ENCODE measurements at regions not wholly inside any gene's neighbourhood (a gene's known extent, or its start where the extent isn't known, plus 50 kb on each side); places are given as distances from the start of the nearest gene placed in this dataset.
"Not testable (repeated sequence)": the region's sequence is repeated elsewhere in the genome, so short reads cannot be mapped to it uniquely, and the experiment has no call there.

- CTCF ChIA-PET (ENCODE audit: unreplicated experiment) = no interaction called here
Measured at GRCh38 chr14:89095036-89095435, 270.6 kb downstream of the TTC8 start.

GRCh38 chr14:89096946-89097345, 272.5 kb downstream of the TTC8 start:
- Histone ChIP-seq H3K9me2 (ENCODE audit: insufficient read depth, low read length) (no peaks in the 10 kb centered on the region), H3K36me3 (ENCODE audit: insufficient read depth, low read length) (no peaks in the 10 kb centered on the region), H3K4me3 (ENCODE audit: low read depth, low read length, poor library complexity, severe bottlenecking) (no peak overlapping the region), H3K79me2 (ENCODE audit: insufficient read depth, low read depth, low read length) (no peaks in the 10 kb centered on the region), H4K20me1 (ENCODE audit: insufficient read depth, low read length) (no peaks in the 10 kb centered on the region), H2AFZ (ENCODE audit: low read length) (no peak overlapping the region), H3K9me3 (ENCODE audit: low read length) (no peaks in the 10 kb centered on the region), H3K4me2 (ENCODE audit: low read length) (no peak overlapping the region), H3K4me1 (ENCODE audit: insufficient read depth, low read length, poor library complexity, severe bottlenecking) (no peaks in the 10 kb centered on the region), H3K27ac (ENCODE audit: low read depth, low read length, poor library complexity, severe bottlenecking) (no peak overlapping the region)
- CTCF ChIA-PET (ENCODE audit: unreplicated experiment) = interaction anchor here (0.5 kb wide), 1 partner anchor 85 kb away, joined by 3 read pairs; no protein-coding TSS in a partner anchor
- TF ChIP-seq EZH2phosphoT487 (IDR thresholded peaks at IDR 0.05; ENCODE audit: borderline replicate concordance, low read depth, low read length) (no peak), CTCF (conservative IDR thresholded peaks at IDR 0.05; ENCODE audit: low read length) (no peak)
- no peak for DNase-seq (ENCODE audit: low spot score)
- POLR2A ChIA-PET = no interaction called here
- BruUV-seq (replicated peaks) = no TSS peak
- intact Hi-C loops (cut with micrococcal nuclease; ENCODE audit: unreplicated experiment) = no loop called here

More at GRCh38 chr14:89095036-89095435, 270.6 kb downstream of the TTC8 start:
- H4K20me1 ChIP-seq (ENCODE audit: insufficient read depth, low read length) = no peaks in the 10 kb centered on the region
- H3K4me2 ChIP-seq (ENCODE audit: low read length) = no peak overlapping the region
- no peak overlapping the region for H2AFZ ChIP-seq (ENCODE audit: low read length)
- no peak overlapping the region for H3K27ac ChIP-seq (ENCODE audit: low read depth, low read length, poor library complexity, severe bottlenecking)
- TF ChIP-seq EZH2phosphoT487 (IDR thresholded peaks at IDR 0.05; ENCODE audit: borderline replicate concordance, low read depth, low read length) = no peak
- TF ChIP-seq CTCF (conservative IDR thresholded peaks at IDR 0.05; ENCODE audit: low read length) = no peak
- H3K4me1 ChIP-seq (ENCODE audit: insufficient read depth, low read length, poor library complexity, severe bottlenecking) = no peaks in the 10 kb centered on the region
- BruUV-seq (replicated peaks) = no TSS peak
- DNase-seq (ENCODE audit: low spot score) = no peak
- POLR2A ChIA-PET = interaction anchor here (0.6 kb wide), 2 partner anchors 357 to 872 kb away, joined by 3 to 4 read pairs; no protein-coding TSS in a partner anchor
- H3K4me3 ChIP-seq (ENCODE audit: low read depth, low read length, poor library complexity, severe bottlenecking) = no peak overlapping the region
- no peaks in the 10 kb centered on the region for H3K9me2 ChIP-seq (ENCODE audit: insufficient read depth, low read length)
- intact Hi-C loops (cut with micrococcal nuclease; ENCODE audit: unreplicated experiment) = no loop called here
- no peaks in the 10 kb centered on the region for H3K9me3 ChIP-seq (ENCODE audit: low read length)
- H3K79me2 ChIP-seq (ENCODE audit: insufficient read depth, low read depth, low read length) = no peaks in the 10 kb centered on the region
- H3K36me3 ChIP-seq (ENCODE audit: insufficient read depth, low read length) = no peaks in the 10 kb centered on the region

GRCh38 chr14:89098254-89098653, 273.8 kb downstream of the TTC8 start:
- CTCF ChIA-PET (ENCODE audit: unreplicated experiment) = no interaction called here

GRCh38 chr14:89104171-89104817, 279.8 kb downstream of the TTC8 start:
- H3K9me2 ChIP-seq (ENCODE audit: insufficient read depth, low read length); POLR2A ChIA-PET; H4K20me1 ChIP-seq (ENCODE audit: insufficient read depth, low read length); H3K4me2 ChIP-seq (ENCODE audit: low read length); intact Hi-C loops (cut with micrococcal nuclease; ENCODE audit: unreplicated experiment); BruUV-seq (replicated peaks); H3K36me3 ChIP-seq (ENCODE audit: insufficient read depth, low read length); H3K4me3 ChIP-seq (ENCODE audit: low read depth, low read length, poor library complexity, severe bottlenecking); H3K27ac ChIP-seq (ENCODE audit: low read depth, low read length, poor library complexity, severe bottlenecking); H3K9me3 ChIP-seq (ENCODE audit: low read length); H3K79me2 ChIP-seq (ENCODE audit: insufficient read depth, low read depth, low read length); H3K4me1 ChIP-seq (ENCODE audit: insufficient read depth, low read length, poor library complexity, severe bottlenecking); DNase-seq (ENCODE audit: low spot score); H2AFZ ChIP-seq (ENCODE audit: low read length); CTCF ChIA-PET (ENCODE audit: unreplicated experiment): not testable (repeated sequence)

More at GRCh38 chr14:89098254-89098653, 273.8 kb downstream of the TTC8 start:
- Histone ChIP-seq H2AFZ (ENCODE audit: low read length) (no peak overlapping the region), H4K20me1 (ENCODE audit: insufficient read depth, low read length) (no peaks in the 10 kb centered on the region), H3K4me1 (ENCODE audit: insufficient read depth, low read length, poor library complexity, severe bottlenecking) (no peaks in the 10 kb centered on the region), H3K4me3 (ENCODE audit: low read depth, low read length, poor library complexity, severe bottlenecking) (no peak overlapping the region), H3K9me2 (ENCODE audit: insufficient read depth, low read length) (no peaks in the 10 kb centered on the region), H3K36me3 (ENCODE audit: insufficient read depth, low read length) (no peaks in the 10 kb centered on the region), H3K4me2 (ENCODE audit: low read length) (no peak overlapping the region), H3K9me3 (ENCODE audit: low read length) (no peaks in the 10 kb centered on the region), H3K27ac (ENCODE audit: low read depth, low read length, poor library complexity, severe bottlenecking) (no peak overlapping the region), H3K79me2 (ENCODE audit: insufficient read depth, low read depth, low read length) (no peaks in the 10 kb centered on the region)
- intact Hi-C loops (cut with micrococcal nuclease; ENCODE audit: unreplicated experiment) = no loop called here
- POLR2A ChIA-PET = no interaction called here
- DNase-seq (ENCODE audit: low spot score) = no peak
- BruUV-seq (replicated peaks) = no TSS peak
- TF ChIP-seq CTCF (conservative IDR thresholded peaks at IDR 0.05; ENCODE audit: low read length) (no peak), EZH2phosphoT487 (IDR thresholded peaks at IDR 0.05; ENCODE audit: borderline replicate concordance, low read depth, low read length) (no peak)
